ENCODE measurements at regions not wholly inside any gene's neighbourhood (a gene's known extent, or its start where the extent isn't known, plus 50 kb on each side); places are given as distances from the start of the nearest gene placed in this dataset.

DNA sequence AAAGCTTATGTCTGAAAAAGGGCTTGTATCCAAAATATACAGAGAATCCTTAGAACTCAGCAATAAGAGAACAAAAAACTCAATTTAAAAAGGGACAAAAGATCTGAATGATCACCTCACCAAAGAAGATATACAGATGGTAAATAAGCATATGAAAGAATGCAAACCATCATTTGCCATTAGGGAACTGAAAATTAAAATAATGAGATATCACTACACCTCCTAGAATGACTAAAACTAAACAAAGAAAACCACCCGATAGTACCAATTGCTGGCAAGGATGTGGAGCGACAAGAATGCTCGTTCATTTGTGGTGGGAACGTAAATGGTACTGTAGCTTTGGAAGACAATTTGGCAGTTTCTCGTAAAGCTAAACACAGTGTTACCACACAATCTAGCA lies 66.9 kb upstream of the MPHOSPH6 start:
- ChIA-PET CTCF (interaction anchor here (0.6 kb wide), 1 partner anchor 296 kb away, joined by 6 read pairs; no protein-coding TSS in a partner anchor), POLR2A (ENCODE audit: low non-redundant PET) (no interaction called here)
- DNase-seq (ENCODE audit: low spot score), result no peak
- no peak for TF ChIP-seq CTCF (conservative IDR thresholded peaks at IDR 0.05; ENCODE audit: low read depth)
- H3K27ac ChIP-seq, result no peak overlapping the region

GRCh38 chr16:82236415-82236814 lies 66.4 kb upstream of the MPHOSPH6 start:
- no peak for TF ChIP-seq CTCF (conservative IDR thresholded peaks at IDR 0.05; ENCODE audit: low read depth)
- H3K27ac ChIP-seq, result no peak overlapping the region
- no peak for DNase-seq (ENCODE audit: low spot score)
- ChIA-PET POLR2A (ENCODE audit: low non-redundant PET) (no interaction called here), CTCF (no interaction called here)

DNA sequence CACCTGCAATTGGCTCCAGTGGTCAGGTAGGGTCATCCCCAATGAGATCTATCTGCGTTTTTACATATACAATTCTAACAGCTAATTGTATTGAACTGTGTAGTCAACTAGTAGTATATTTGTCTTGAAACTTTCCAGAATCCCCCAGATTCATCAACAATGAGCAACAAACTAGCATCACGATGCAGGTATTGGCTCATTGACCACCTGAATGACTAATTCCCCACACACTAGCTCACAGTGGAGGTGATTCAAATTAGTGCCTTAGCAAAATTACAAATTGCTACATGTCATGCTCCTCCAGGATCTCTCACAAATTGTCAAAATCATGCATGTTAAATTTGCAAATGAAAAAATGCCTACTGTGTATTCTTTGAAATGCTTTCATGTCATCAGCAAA lies 62.8 kb upstream of the MPHOSPH6 start:
- TF ChIP-seq CTCF (conservative IDR thresholded peaks at IDR 0.05; ENCODE audit: low read depth), result no peak
- ChIA-PET CTCF (no interaction called here), POLR2A (ENCODE audit: low non-redundant PET) (no interaction called here)
- no peak for DNase-seq (ENCODE audit: low spot score)
- no peak overlapping the region for H3K27ac ChIP-seq

DNA sequence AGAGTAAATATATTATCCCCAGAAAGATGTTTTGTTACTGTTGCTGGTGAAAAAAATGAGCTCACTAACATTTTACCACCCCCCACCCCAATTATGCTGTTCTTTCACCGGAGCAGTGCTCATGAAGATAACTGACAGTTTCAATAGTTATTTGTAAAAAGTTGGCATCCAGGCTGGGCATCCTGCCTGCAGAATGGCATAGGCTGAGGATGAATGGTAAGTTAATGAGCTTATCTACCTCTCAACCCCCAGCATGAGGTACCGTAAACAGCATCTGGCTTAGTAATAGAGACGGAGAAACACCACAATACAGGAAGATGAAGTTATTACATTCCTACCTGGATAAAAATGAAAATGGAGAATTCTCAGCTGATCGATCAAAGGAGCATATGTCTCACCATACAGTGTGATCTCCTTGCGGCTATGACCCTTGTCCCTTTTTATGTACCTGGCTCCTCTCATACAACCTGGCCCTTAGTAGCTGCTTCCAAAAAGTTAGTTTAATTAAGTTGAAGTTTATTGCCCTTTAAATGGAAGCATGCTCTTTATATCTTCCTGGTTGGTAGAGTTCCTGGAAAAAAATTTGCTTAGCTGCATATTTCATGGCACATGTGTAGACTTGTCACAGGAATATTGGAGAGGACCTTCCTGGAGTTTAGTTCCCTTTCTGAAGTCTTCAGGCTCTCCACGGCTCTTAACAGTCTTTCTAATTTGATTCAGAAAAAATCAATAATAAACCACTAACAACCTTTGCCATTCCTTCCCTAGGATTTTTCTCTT lies 61.2 kb upstream of the MPHOSPH6 start:
- TF ChIP-seq CTCF (conservative IDR thresholded peaks at IDR 0.05; ENCODE audit: low read depth), result no peak
- CTCF ChIA-PET, result interaction anchor here (0.6 to 0.9 kb wide), 5 partner anchors 39 to 1473 kb away, joined by 3 to 9 read pairs (median 5); no protein-coding TSS in a partner anchor
- POLR2A ChIA-PET (ENCODE audit: low non-redundant PET), result no interaction called here
- no peak overlapping the region for H3K27ac ChIP-seq
- DNase-seq (ENCODE audit: low spot score), result no peak

GRCh38 chr16:82229800-82230619 lies 60.0 kb upstream of the MPHOSPH6 start:
- no peak overlapping the region for H3K27ac ChIP-seq
- peak; percentile 91 for TF ChIP-seq CTCF (conservative IDR thresholded peaks at IDR 0.05; ENCODE audit: low read depth)
- POLR2A ChIA-PET (ENCODE audit: low non-redundant PET), result no interaction called here
- CTCF ChIA-PET, result interaction anchor here (0.5 to 1.7 kb wide), 22 partner anchors 11 to 1244 kb away, joined by 3 to 21 read pairs (median 4); partner anchors contain the start of gene HSD17B2
- DNase-seq (ENCODE audit: low spot score), result peak; percentile 60

GRCh38 chr16:82226327-82226726 lies 56.3 kb upstream of the MPHOSPH6 start:
- ChIA-PET CTCF (no interaction called here), POLR2A (ENCODE audit: low non-redundant PET) (no interaction called here)
- no peak overlapping the region for H3K27ac ChIP-seq
- no peak for TF ChIP-seq CTCF (conservative IDR thresholded peaks at IDR 0.05; ENCODE audit: low read depth)
- DNase-seq (ENCODE audit: low spot score), result no peak
